DOHH2 (cell line): ENCODE measurements at regions not wholly inside any gene's neighbourhood (a gene's known extent, or its start where the extent isn't known, plus 50 kb on each side); places are given as distances from the start of the nearest gene placed in this dataset.
"Not testable (repeated sequence)": the region's sequence is repeated elsewhere in the genome, so short reads cannot be mapped to it uniquely, and the experiment has no call there.

Experiments used
- H3F3A ChIP-seq: fragments of 200-600 bp; sonication (generic), shearing (Covaris generic); 2 replicates; pipeline ENCODE4 v1.6.0; 2016; ENCODE audit warnings: antibody characterized with exemption, mild to moderate bottlenecking; ENCODE audit not compliant: control insufficient read depth, insufficient read depth
- H3K27ac ChIP-seq: fragments of 200-600 bp; sonication (generic); 2 replicates; pipeline ENCODE4 v1.5.1; 2014; ENCODE audit warnings: low read depth, mild to moderate bottlenecking, low read length, moderate library complexity
- H3K27me3 ChIP-seq: fragments of 200-600 bp; sonication (generic); 2 replicates; pipeline ENCODE4 v1.6.1; 2014; ENCODE audit warnings: mild to moderate bottlenecking, low read length, mixed read lengths; ENCODE audit not compliant: control insufficient read depth
- H3K36me3 ChIP-seq: fragments of 200-600 bp; sonication (generic); 2 replicates; pipeline ENCODE4 v1.6.1; 2014; ENCODE audit warnings: mild to moderate bottlenecking, low read length, moderate library complexity, mixed read lengths; ENCODE audit not compliant: control insufficient read depth
- H3K4me1 ChIP-seq: fragments of 200-600 bp; sonication (generic); 2 replicates; pipeline ENCODE4 v1.6.1; 2014; ENCODE audit warnings: mild to moderate bottlenecking, low read length, mixed read lengths; ENCODE audit not compliant: control insufficient read depth
- H3K4me2 ChIP-seq: fragments of 200-600 bp; sonication (generic); 2 replicates; pipeline ENCODE4 v1.6.0; 2014; ENCODE audit warnings: mild to moderate bottlenecking, low read length, moderate library complexity
- H3K4me3 ChIP-seq: fragments of 200-600 bp; sonication (generic); 2 replicates; pipeline ENCODE4 v1.5.1; 2014; ENCODE audit warnings: mild to moderate bottlenecking, low read length, mixed read lengths
- H3K79me2 ChIP-seq: fragments of 200-600 bp; sonication (generic); 2 replicates; pipeline ENCODE4 v1.6.1; 2014; ENCODE audit warnings: mild to moderate bottlenecking, low read length, mixed read lengths; ENCODE audit not compliant: control insufficient read depth
- H3K9me2 ChIP-seq: fragments of 200-600 bp; sonication (generic); replicated peaks from 2 replicates; pipeline ENCODE4 v1.6.1; 2014; ENCODE audit warnings: mild to moderate bottlenecking, low read length, mixed read lengths; ENCODE audit not compliant: control insufficient read depth
- H3K9me3 ChIP-seq: fragments of 200-600 bp; sonication (generic); 2 replicates; pipeline ENCODE4 v1.6.1; 2014; ENCODE audit warnings: antibody characterized with exemption, low read length, mixed read lengths; ENCODE audit not compliant: control insufficient read depth, insufficient read depth
- H4K20me1 ChIP-seq: fragments of 200-600 bp; sonication (generic); 2 replicates; pipeline ENCODE4 v1.6.0; 2014; ENCODE audit warnings: low read depth, mild to moderate bottlenecking, antibody characterized with exemption, low read length, moderate library complexity; ENCODE audit not compliant: control insufficient read depth, insufficient read depth
- CTCF ChIP-seq: fragments of 200-600 bp; sonication (generic); IDR thresholded peaks from one replicate; pipeline ENCODE4 v1.5.1; 2014; ENCODE audit warnings: antibody characterized with exemption, mild to moderate bottlenecking, low read depth, low read length; ENCODE audit not compliant: poor library complexity, severe bottlenecking
- EZH2phosphoT487 ChIP-seq: fragments of 200-600 bp; sonication (generic); IDR thresholded peaks from 2 replicates; pipeline ENCODE4 v1.6.1; 2017; ENCODE audit warnings: borderline replicate concordance, mild to moderate bottlenecking, antibody characterized with exemption, low read length, moderate library complexity, mixed read lengths

- no peak for TF ChIP-seq EZH2phosphoT487
- no peak for TF ChIP-seq CTCF
- Histone ChIP-seq H3K4me3 (no peak overlapping the region), H3K27ac (no peak overlapping the region), H4K20me1 (no peaks in the 10 kb centered on the region), H3K79me2 (no peaks in the 10 kb centered on the region), H3K36me3 (no peaks in the 10 kb centered on the region), H3F3A (no peaks in the 10 kb centered on the region), H3K9me2 (no peaks in the 10 kb centered on the region), H3K4me2 (no peak overlapping the region), H3K9me3 (no peaks in the 10 kb centered on the region), H3K4me1 (peaks cover 13% of the 10 kb centered on the region), H3K27me3 (no peaks in the 10 kb centered on the region)
Measured at GRCh38 chr4:71110499-71110898, 117.0 kb downstream of the DCK start.

GRCh38 chr4:71111133-71111532, 117.7 kb downstream of the DCK start:
- H3K79me2 ChIP-seq, H3K9me3 ChIP-seq, H3K27me3 ChIP-seq, H3K4me2 ChIP-seq, H3K36me3 ChIP-seq, H3F3A ChIP-seq, H4K20me1 ChIP-seq, H3K4me3 ChIP-seq, H3K27ac ChIP-seq, H3K9me2 ChIP-seq: not testable (repeated sequence)
- H3K4me1 ChIP-seq, result peaks cover 13% of the 10 kb centered on the region

- Histone ChIP-seq H3K79me2 (no peaks in the 10 kb centered on the region), H3K9me3 (no peaks in the 10 kb centered on the region), H3K27ac (no peak overlapping the region), H3K36me3 (no peaks in the 10 kb centered on the region), H3K4me1 (peaks cover 1% of the 10 kb centered on the region), H3F3A (no peaks in the 10 kb centered on the region), H3K4me3 (no peak overlapping the region), H3K9me2 (no peaks in the 10 kb centered on the region), H3K27me3 (no peaks in the 10 kb centered on the region), H3K4me2 (no peak overlapping the region), H4K20me1 (no peaks in the 10 kb centered on the region)
- TF ChIP-seq EZH2phosphoT487 (no peak), CTCF (peak; percentile 15)
Measured at GRCh38 chr4:71113294-71113693, 119.8 kb downstream of the DCK start.

GRCh38 chr4:71120831-71121524, 127.5 kb downstream of the DCK start:
- no peaks in the 10 kb centered on the region for H3F3A ChIP-seq
- H3K4me1 ChIP-seq, result no peaks in the 10 kb centered on the region
- H3K4me2 ChIP-seq, result no peak overlapping the region
- no peaks in the 10 kb centered on the region for H4K20me1 ChIP-seq
- H3K79me2 ChIP-seq, result no peaks in the 10 kb centered on the region
- peaks cover 5% of the 10 kb centered on the region; the same call in 1 of the 2 replicates for H3K9me3 ChIP-seq
- TF ChIP-seq CTCF, result no peak
- no peak overlapping the region for H3K4me3 ChIP-seq
- no peaks in the 10 kb centered on the region for H3K9me2 ChIP-seq
- no peak overlapping the region for H3K27ac ChIP-seq
- H3K36me3 ChIP-seq, result no peaks in the 10 kb centered on the region
- H3K27me3 ChIP-seq, result no peaks in the 10 kb centered on the region
